AG04449 (cell line): ENCODE measurements at regions not wholly inside any gene's neighbourhood (a gene's known extent, or its start where the extent isn't known, plus 50 kb on each side); places are given as distances from the start of the nearest gene placed in this dataset.

ENCODE experiments used
- CTCF ChIA-PET: fragments of 350-600 bp; formaldehyde crosslinking; extraction: SDS; loops from one replicate; lab custom pipeline; 2021; ENCODE audit warnings: antibody characterized with exemption; lab: Yijun Ruan, JAX
- POLR2A ChIA-PET: fragments of 400-600, 350-600 bp; formaldehyde crosslinking; extraction: SDS; loops from one replicate; lab custom pipeline; 2020; ENCODE audit warnings: antibody characterized with exemption, inconsistent platforms; lab: Yijun Ruan, JAX
- DNase-seq: peaks from one replicate; pipeline ENCODE4 v3.0.0-alpha.2; 2010; ENCODE audit warnings: low read depth, low spot score
- H3K4me3 ChIP-seq: 2 replicates; pipeline ENCODE4 v1.5.1; 2011; ENCODE audit warnings: low read depth, mild to moderate bottlenecking, control low read depth, low read length
- TF ChIP-seq, protein P1 (sequence below): IDR thresholded peaks from one replicate; pipeline ENCODE4 v1.5.1; 2011; ENCODE audit warnings: mild to moderate bottlenecking, moderate library complexity, low read length, control low read depth, inconsistent platforms; ENCODE audit not compliant: insufficient read depth; ENCODE audit errors: missing control alignments

DNA sequence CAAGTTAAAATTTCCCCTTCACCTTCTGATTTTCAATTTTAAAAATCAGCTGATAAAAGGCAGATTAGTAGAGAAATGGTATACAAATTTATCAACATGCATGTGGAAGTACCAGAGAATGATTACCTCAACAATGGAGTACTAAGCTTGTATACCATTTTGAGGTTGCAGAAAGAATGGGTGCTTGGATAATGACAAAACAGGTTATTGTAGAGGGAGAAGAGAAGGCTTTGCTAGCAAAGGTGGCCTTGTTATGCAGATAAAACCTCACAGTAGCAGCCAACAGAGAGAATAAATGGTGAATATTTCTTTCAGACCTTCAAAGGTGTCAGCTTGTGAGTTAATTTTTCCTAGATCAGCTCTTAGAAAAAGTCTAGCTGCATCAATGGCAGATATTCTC, 1174.9 kb upstream of the ADGRL4 start:
- CTCF ChIA-PET = no interaction called here
- DNase-seq = no peak
- POLR2A ChIA-PET = no interaction called here
- H3K4me3 ChIP-seq = no peak overlapping the region
- TF ChIP-seq, protein P1, sequence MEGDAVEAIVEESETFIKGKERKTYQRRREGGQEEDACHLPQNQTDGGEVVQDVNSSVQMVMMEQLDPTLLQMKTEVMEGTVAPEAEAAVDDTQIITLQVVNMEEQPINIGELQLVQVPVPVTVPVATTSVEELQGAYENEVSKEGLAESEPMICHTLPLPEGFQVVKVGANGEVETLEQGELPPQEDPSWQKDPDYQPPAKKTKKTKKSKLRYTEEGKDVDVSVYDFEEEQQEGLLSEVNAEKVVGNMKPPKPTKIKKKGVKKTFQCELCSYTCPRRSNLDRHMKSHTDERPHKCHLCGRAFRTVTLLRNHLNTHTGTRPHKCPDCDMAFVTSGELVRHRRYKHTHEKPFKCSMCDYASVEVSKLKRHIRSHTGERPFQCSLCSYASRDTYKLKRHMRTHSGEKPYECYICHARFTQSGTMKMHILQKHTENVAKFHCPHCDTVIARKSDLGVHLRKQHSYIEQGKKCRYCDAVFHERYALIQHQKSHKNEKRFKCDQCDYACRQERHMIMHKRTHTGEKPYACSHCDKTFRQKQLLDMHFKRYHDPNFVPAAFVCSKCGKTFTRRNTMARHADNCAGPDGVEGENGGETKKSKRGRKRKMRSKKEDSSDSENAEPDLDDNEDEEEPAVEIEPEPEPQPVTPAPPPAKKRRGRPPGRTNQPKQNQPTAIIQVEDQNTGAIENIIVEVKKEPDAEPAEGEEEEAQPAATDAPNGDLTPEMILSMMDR = no peak

DNA sequence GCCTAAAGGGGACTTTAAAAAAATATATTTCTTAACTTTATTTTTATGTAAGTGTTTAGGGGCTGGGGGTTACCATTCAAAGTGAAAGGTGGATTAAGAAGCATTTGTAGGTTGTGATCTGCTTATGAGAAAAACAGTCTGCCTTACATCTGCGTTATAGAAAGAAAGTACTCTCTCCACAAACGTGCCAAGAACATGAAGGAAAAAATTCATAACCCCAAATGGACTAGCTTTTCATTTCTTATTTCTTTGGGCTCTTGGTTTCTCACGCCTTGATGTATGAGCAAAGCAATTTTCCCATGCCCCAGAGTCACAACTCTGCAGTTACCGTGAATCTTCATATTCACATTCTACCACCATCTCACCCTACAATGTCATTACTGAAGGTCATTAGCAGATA, 1165.1 kb upstream of the ADGRL4 start:
- ChIA-PET CTCF (no interaction called here), POLR2A (no interaction called here)
- no peak for DNase-seq
- no peak overlapping the region for H3K4me3 ChIP-seq
- TF ChIP-seq, protein P1 = no peak

DNA sequence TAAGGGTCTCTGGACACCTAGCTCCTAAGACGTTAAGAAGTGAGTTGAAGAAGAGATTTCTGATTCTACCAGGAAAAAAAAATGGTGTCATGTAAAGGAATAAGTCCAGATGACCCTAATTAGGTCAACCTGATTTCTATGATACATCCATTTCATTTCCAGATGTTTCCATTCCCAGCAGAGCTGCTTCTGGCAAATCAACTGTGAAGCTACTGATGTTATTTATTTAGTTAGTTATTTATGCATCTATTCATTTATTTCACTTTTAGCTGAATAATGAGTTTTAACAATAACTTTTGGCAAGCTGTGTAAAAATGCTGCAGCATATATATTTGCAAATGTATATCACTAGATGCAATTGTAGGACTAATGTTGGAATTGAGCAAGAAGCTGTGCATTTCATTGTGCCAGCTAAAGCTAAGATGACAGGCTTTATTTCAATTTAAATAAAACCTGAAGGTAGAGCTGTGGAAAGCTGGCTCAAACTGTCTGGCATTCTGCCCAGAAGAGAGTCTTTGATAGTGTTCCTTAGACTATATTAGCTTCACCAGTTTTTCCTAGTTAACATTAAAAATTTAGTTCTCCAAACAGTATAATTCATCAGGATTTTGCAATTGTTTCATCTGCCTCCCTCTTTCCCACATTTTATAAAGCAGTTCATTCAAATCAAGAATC, 1164.4 kb upstream of the ADGRL4 start:
- no peak for DNase-seq
- ChIA-PET POLR2A (no interaction called here), CTCF (no interaction called here)
- TF ChIP-seq, protein P1 = no peak
- no peak overlapping the region for H3K4me3 ChIP-seq

DNA sequence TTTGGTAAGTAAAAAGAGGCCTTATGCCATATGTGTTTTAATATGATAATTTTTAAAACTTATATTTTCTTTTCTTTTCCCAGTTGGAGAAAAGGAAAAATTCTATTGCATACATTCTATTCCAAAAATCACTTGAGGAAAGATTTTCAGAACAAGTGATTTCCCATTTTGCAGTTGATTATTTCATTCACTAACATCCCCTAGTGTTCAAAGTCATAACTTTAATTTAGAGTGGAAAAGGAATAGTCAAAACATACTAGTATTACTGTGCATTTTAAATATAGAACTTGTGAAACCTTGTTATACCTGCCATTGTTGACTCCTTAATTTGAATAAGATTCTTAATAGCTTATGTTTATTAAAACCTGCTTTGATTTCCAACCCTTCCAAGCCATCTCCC, 1157.6 kb upstream of the ADGRL4 start:
- ChIA-PET POLR2A (no interaction called here), CTCF (no interaction called here)
- no peak for DNase-seq
- TF ChIP-seq, protein P1 = no peak
- no peak overlapping the region for H3K4me3 ChIP-seq

DNA sequence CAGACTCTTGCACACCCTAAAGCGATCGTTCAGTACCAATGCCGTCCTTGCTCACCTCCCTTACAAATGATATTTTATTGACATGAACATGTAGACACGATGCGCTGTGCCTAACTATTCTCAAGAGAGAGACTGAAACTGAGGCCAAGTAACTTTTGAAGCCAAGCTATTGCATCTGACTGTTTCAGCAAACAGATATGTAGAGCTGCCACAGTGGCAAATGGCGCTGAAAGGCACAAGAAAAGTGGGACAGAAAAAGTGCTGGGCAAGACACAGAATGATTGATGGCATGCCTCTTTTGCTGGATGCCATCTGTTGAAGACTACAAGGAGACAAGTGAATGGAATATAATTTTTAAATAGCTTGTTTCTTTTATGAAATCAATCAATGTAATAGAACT, 1157.2 kb upstream of the ADGRL4 start:
- ChIA-PET POLR2A (no interaction called here), CTCF (no interaction called here)
- H3K4me3 ChIP-seq = no peak overlapping the region
- DNase-seq = no peak
- TF ChIP-seq, protein P1 = no peak

DNA sequence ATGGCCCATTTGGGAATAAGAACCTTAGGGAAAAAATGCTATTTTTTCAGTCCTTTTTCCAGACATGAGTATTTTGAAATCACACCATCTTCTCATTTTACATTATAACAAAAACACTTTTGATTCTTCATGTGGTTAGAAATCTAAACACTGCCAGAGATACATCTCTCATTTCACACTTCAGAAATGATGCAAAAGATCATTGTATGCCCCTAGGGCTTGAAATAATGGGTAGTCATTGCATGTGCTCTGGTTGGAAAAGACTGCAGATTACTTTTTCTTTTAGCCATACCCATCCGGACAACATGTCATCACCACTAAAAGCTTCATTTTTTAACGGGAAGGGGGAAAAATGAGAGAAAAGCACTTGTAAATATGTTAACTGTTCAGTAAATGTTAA, 1152.2 kb upstream of the ADGRL4 start:
- no peak overlapping the region for H3K4me3 ChIP-seq
- ChIA-PET CTCF (no interaction called here), POLR2A (no interaction called here)
- TF ChIP-seq, protein P1 = no peak
- DNase-seq = no peak
